GM18517 (cell line): ENCODE measurements at regions not wholly inside any gene's neighbourhood (a gene's known extent, or its start where the extent isn't known, plus 50 kb on each side); places are given as distances from the start of the nearest gene placed in this dataset.

Experiments used
- ATAC-seq: cut with Tn5 transposase; IDR thresholded peaks from one replicate; pipeline ENCODE4 v1.9.1; 2021; ENCODE audit warnings: mild to moderate bottlenecking, moderate library complexity; ENCODE audit not compliant: unreplicated experiment

DNA sequence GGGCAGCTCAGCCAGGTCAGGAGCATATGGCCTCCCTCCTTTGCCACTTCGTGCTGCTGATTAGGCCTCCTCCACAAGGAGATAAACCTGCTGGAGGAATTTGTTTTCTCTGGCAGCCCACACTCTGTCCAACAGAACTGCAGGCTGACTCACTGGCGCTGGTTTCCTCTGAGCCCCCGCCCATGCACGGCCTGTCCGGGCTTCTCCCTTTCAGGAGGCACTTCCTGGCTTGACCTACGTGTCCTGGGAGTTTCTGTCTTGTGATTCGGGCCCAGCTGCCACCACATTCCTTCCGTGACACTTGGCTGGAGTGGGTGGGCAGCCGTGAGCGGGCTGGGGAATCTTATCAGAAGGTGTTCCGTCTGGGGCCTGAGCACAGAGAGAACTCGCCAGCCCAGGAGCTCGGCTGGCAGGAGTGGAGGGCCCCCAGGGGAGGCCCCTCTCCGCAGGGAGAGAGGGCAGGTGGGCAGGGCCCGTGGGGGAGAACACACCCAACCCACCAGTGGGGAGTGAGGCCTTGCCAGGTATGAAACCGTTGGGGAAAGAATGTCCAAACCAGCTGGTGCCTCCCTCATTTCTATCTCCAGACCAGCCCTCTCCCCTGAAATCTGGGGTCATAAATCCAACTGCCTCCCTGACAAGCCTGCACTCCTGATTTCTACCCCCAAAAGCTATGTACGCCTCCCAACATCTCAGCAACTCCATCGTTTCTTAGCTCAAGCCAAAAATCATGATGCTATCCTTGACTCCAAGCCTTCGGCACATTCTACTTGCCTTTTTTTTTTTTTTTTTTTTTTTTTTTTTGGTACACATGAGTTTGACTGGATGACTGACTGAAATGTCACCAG, 110.6 kb upstream of the MEF2A start:
- ATAC-seq: no peak

DNA sequence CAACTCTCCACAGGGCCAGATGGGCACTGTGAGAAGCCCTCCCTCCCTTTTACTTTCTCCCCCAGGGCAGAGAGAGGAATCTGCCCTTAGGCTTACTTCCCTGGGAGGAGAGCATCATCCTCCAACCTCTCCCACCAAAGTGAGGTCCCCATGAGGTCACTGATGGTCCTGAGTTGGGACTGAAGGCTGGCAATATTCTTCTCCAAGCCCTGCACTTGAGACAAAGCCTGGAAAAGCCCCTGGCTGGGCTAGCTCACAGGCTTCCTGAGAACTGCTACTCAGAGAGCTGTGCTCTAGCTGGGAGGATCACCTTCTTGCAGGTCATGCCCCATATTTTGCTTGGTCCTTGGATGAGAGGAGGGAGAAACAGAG, 110.0 kb upstream of the MEF2A start:
- no peak for ATAC-seq

DNA sequence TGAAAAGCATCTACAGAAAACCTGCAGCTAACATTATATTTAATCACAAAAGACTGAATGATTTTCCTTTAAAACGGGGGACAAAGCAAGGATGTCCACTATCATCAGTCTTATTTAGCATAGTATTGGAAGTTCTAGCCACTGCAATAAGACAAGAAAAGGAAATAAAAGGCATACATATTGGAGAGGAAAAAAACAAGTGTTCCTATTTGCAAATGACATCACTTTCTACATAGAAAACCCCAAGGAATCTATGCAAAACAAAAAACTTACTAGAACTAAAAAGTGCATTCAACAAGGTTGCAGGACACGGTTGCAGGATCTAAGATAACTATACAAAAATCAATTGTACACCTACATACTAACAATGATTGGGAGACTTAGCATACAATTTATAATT, 101.6 kb upstream of the MEF2A start:
- ATAC-seq: no peak

DNA sequence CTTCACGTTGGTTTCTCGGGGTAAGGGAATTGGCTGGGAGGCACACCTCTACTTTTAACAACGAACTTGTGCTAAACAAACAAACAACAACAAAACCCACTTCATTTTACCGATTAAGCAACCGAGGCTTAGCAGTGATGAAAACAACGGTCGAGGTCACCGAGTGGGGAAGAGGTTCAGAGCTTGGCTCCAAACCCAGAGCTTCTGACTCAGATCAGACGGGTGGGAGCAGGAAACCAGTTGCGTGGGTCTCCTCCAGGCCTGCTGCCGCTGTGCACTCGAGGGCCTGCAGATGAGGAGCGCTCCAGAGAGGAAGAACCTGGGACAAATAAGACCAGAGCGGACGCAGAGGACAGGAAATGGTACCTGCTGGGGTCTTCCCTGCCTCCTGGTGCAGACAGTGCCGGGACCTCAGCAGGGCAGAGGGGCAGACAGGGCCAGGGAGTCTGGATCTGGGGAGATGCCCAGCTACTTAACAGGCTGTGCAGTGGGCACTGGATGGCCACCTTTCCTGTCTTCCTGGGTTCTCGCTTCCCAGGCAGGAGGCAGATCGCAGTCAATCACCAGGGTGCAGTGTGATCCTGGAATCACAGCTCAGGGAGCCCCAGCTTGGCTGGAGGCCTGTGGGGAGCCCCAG, 99.0 kb upstream of the MEF2A start:
- ATAC-seq: no peak

DNA sequence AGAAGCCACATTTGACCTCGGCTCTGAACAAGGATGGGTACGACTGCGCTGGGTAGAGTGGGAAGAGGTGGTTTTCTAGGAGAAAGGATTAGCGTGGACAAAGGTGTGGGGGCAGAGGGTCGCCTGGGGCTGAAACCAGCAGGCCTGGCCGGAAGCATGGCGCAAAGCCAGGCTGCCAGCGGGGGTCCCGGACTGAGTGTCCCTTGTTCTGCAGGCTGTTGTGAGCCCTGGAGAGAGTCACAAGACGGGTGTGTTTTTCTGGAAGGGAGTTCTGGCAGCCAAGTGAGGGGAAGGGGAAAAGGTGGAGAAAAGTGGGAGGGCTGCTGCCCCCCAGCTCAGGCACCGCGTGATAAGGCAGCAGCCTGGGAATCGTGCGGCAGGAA, 98.5 kb upstream of the MEF2A start:
- no peak for ATAC-seq

DNA sequence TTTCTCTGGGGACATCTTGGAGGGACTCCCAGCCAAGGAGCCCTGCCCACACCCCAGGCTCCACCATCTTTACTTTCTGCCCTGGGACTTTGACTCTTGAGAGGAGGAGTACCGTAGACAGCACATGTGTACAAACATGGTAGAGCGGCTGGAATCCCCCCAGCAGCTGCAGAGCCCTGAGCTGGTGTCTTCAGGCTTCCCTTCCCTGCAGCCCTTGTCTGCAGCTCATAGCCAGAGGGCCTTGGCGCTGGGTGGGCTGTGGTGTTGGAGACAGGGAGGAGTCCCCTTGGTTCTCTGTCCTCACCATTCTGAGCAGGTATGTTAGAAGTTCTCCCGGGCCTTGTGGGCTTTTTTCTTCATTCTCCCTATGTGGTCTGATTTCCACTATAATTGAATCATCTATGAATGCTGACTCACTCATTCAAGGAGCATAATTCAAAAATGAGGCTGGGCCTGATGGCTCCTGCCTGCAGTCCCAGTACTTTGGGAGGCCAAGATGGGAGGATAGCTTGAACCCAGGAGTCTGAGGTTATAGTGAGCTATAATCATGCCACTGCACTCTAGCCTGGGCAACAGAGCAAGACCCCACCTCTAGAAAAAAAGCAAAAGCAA, 97.8 kb upstream of the MEF2A start:
- no peak for ATAC-seq

DNA sequence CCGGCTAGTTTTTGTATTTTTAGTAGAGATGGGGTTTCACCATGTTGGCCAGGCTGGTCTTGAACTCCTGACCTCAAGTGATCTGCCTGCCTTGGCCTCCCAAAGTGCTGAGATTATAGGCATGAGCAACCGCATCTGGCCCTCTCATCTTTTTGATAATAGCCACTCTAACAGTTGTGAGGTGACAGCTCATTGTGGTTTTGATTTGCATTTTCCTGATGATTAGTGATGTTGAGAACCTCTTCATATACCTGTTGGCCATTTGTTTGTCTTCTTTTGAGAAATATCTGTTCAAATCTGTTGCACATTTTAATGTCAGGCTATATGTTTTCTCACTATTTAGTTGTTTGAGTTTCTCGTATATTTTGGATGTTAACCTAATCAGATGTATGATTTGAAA, 95.6 kb upstream of the MEF2A start:
- peak; percentile 57 for ATAC-seq

DNA sequence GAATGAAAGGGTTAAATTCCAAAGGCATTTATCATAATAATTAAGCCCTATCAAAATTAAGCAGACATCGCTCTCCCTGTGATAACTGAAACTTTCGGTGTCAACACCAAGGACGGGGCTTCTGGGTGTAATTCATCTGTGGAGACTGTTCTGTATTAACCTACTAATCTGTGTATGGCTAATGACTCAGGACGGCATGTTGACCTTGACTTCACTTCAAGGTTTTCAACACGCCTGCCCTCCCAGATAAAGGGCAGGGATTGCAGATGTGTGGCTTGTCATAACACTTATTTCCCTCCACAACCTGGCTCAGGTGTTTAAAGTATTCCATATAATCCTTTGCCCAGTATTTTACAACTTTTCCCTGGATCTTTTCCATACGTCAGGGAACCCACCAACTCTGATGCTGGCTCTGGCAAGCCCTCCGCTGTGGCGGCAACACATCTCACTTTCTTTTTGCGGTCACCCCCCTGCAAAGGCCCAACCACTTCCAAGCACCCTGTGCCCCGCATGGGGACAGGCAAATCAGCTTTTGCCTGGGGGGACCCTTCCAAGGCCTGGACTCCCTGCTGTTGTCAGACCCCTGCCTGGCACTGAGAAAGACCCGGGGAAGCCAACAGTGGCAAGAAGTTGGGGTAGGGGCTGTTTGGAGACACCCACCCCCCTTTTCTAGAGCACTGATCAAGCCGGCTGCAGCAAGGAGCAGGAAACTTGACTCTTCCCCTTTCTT, 93.2 kb upstream of the MEF2A start:
- ATAC-seq: no peak

DNA sequence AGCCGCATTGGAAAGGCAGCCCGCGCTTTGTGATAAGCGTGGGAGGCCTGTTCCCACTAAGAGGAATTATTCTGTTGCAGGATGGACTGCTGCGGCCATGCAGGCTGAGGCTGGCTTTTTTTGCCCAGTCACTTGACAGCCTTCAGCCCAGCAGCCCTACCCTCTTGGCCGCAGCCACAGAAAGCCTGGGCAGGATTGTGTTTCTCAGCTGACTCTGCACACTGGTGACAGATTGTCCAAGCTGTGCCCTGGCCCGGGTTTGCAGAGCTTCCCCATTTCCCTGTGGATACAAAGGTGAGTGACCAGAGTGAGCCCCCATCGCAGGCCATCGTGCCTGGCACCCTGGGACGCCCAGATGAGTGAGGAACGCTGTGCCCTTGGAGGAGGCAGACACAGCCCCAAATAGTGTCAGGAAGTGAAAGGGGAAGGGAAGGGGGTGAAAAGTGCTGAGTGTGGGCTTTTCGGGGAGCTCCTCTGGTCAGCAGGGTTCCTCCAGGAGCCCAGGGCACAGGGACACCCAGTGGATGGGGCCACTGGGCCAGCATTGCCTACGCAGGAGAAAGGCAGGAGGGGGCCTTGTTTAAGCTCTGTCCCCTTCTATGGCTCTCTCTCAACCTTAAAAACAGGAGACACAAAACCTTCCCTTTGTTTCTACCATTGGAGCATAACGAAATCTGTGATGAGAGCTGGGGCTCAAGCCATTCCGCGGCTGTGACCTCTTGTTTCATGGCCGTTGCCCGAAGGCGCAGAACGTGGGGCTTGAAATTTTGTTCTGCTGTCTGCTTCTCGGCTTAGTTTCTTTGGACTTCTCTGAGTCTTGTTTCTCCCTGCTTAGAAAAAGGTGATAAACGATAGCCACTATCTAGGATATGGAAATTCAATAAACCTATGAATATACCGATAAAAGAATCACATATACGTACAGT, 91.5 kb upstream of the MEF2A start:
- ATAC-seq: no peak

DNA sequence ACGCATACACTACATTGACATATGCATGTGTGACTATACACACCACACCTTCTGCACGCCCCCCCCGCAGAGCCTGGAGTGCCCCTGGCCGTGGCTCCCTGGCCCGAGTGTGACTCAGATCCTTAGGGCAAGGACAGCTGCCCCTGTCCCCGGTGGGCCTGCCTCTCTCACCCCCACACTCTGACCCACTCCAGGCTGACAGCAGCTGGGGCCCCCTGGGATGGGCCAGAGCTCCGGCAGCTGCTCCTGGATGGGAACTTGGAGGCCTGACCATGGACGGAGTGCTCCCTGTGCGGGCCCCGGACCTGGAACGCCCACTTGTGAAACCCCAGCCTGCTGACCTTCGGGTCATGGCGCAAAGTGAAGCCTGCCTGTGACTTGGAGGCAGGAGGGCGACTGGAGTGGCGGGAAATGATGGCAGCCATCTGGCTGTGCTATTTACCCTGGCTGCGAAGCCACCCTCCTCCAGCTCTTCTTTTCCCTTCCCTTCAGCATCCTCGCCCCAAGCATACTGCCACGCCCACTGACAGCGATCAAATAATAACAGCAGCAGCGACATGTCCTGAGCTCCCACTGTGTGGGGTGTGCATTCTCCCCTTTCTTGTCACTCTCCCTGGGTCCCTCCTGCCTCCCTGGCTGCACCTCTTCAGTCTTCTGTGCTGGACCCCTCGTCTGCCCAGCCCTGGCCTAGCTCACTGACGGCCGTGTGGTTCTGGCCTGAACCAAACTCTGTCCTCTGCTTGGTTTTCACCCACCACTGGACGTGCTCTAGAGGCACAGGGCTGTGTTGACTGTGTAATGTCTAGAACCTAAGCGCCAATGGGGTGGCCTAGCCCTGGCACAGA, 90.7 kb upstream of the MEF2A start:
- ATAC-seq: no peak

DNA sequence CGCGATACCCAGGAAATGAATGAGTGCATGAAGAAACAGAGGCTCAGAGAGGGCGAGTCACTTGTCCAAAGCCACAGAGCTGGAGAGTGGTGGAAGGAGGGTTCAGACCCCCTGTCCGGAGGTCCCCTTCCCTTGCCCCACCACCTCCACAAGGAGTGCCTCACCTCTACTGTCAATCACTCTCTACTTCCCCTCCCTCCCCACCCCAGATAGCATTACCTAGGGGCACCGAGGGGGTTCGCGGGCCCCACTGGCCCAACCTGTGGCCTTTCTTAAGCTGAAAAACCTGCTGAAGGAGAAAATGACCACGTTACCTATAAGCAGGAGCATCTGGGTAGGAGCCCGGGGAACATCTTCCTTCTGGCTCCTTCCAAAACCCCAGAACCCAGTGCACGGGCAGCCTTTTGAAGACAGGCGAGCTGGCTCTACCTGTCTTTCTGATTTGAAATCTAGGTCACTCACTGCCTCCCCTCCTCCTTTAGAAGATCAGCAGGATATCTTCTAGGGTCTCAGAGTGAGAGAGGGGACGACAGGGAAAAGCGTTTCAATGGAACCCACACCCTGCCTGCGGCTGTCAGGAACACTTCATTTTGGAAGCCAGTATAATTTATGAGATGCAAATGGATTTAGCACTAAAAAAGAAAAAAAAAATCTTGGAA, 89.9 kb upstream of the MEF2A start:
- ATAC-seq: no peak

DNA sequence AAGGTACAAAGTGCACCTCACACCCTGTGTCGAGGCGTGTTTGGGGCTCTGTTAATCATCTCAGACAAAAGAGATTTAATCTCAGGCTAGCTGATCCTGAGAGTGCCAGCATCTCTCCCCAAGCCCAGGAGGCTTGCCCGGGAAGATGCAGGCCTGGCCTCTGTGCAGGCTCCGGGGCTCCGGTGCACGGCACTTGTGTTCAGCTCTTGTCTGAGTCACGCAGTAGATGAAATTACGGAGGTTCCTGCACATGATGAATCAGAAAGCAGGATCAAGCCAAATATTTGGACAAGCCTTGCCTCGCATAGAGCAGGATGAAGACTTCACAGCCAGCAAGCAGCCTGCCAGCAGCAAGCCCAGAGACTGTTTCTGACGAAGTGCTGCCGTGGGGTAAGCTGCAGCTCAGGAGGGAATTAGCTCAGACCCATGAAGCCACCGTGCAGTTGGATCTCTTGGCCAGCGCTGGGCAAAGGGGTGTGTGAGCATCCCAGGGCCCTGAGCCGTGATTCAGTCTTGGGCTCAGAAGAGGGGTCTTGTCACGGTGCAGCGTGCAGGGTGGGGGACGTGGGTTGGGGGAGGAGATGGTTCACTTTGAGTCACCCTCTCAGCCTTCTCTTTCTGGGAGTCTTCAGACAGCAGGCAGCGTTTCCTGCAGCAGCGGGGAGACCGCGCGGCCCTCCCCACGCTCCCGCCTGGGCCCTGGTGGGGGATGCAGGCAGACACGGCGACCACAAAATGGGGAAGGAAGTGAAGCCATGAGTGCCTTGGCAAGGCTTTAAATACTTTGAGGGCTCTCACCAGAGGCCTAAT, 89.2 kb upstream of the MEF2A start:
- no peak for ATAC-seq

DNA sequence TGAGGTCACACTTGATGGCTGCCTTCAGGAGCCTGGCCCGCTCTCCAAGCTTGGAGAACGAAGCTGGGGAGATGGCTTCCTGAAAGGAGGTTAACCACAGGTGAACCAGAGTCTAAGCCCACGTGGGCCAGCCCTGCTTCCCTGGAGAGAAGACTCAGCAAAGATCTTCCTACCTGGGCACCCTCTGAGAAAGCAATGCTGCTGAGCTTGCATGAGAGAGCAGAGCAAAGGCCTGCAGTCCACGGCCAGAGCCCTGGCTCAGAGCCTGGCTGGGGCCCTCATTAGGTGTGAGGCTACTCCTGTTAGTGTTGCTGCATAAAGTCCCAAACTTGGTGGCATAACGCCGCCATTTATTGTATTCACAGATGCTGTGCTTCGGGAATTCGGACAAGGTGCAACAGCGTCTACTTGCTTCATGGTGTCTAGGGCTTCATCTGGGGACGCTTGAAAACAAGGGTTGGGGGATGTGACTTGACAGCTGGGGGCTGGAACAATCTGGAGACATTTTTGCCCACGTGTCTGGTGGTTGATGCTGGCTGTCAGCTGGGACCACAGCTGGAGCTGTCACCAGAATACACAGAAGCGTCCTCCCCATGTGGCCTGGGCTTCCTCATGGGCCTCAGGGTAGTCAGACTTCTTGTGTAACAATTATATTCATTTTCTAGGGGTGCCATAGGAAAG, 87.9 kb upstream of the MEF2A start:
- ATAC-seq: no peak

DNA sequence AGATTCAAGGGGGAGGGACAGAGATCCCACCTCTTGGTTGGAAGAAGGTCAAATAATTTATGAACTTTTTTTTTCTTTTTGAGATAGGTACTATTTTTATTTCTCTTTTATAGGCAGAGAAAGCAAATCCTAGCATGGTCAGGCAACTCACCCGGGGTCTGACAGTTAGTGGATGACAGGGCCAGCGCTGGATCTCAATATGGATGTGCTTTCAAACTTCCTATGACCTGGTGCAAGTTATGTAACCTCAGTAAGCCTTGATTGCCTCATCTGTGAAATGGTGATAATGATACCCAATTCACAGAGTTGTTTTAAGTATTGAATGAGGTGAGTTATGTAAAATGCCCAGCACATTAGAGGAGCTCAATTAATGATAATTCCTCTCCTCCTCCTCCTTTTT, 86.8 kb upstream of the MEF2A start:
- ATAC-seq: no peak

DNA sequence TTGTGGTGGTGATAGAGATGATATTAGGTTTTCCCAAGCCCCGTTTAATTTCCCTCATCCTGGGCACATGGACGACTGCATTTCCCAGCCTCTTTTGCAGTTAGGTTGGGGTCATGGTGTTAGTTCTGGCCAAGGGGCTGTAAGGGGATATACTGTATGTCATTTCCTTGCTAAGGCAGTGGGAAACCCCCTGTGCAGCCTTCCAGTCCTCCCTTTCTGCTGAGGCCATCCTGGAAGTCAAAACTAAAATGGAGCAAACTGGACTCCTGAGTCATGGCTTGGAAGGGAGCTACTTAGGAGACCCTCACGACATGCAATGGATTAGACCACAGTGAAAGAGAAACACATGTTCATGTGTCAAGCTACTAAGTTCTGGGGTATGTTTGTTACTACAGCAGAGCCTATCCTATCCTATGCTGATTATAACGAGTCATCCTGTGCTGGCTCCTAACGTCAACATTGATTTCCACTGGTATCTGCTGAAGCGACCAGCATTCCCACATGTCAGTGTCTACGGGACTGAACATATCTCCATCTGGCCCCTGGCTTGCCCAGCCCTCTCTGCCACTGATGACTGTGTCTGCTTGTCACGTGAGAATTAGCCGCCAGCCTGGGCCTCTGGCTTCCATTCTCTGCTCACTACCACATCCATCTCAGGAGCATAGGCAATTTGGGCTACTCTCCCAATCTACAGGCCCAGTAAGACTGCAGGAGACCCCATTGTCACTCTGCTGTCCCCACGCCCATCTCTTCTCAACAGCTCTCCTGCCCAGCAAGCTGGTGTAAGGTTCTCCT, 85.6 kb upstream of the MEF2A start:
- no peak for ATAC-seq

DNA sequence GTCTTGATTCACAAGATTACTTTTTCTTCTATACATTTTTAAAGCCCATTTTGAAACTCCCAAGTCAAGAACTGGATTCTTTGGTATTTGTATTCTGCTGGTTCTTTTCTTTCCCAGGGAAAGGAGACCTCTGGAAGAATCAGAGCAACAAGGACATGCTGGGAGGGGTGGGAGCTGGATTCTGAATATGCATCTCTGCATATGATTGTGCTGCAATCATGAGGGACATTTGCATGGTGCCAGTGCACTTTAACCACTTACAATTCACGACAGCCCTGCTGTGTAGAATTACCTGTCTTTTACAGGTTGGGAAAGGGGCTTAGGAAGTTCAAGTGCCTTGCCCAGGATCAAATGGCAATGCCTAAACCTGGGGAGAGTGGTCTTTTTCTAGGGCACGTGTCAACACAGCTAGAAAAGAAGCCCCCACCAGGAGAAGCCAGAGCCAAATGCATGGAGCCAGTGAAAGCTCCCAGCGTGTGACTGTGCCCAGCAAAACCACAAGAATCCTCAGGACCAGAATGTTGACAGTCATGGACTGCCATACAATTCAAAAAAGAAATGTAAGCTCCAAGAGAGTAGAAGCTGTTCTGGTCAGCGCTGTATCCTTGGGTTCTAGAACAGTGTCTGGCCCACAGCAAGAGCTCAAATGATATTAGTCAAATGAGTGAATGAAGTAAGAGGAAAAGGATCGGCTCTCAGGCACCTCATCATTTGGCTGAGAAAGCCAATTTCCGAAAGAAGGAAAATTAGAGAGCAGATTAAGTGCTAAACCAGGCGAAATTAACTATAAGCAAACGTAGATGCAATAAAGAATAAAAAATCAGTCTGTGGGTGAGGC, 84.5 kb upstream of the MEF2A start:
- no peak for ATAC-seq
